ENCODE measurements at regions not wholly inside any gene's neighbourhood (a gene's known extent, or its start where the extent isn't known, plus 50 kb on each side); places are given as distances from the start of the nearest gene placed in this dataset.

DNA sequence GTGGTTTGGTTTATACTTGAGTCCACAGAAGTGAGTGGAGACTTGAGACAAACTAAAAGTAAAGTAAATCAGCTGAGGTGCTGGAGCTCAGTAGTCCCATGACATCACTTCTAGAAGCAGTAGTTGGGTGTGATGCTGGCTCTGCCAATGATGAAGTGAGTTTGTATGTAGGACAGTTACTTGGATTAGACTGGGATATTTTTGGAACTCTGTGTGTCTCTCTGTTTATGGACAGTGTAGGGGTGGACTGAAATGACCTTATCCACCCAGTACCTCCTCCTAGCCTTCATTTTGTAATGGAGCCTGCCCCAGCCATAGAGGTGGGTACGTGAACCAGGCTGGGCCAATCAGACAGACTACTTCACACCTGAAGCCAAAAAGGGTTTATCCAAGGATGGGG, 52.2 kb downstream of the POLR1D start:
- no peak for DNase-seq

DNA sequence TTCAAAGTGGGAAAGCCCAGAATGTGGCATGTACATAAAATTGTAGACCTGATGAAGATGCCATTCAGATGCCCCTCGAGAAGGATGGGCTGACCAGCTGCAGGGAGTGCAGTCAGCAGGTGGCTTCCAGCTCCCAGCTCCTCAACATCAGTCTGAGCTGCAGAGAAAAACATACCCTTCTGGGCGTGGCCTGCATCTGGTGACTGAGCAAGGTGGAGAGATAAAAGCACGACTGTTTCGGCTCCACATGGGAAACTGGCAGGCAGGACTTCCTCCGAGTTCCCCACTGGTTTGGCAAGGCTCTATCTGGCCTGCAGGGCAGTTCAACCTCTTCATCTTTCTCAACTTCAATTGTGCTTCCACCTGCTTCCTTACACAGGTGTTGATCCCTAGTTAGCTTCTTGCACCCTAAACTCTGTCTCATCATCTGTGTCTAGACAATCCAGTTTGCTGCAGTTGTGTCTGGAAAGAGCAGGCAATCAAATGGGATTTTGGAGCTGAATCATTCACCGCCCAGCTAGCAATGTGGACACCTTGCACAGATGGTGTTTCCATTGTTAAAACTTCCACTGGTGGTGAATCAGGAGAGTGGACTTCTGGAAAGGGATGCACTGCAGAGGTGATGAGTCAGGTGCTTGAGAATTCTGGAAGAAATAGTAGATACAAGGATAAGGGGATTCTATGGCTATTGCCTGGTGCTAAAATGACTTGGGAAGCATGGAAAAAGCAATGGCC, 56.8 kb downstream of the POLR1D start:
- DNase-seq = no peak

DNA sequence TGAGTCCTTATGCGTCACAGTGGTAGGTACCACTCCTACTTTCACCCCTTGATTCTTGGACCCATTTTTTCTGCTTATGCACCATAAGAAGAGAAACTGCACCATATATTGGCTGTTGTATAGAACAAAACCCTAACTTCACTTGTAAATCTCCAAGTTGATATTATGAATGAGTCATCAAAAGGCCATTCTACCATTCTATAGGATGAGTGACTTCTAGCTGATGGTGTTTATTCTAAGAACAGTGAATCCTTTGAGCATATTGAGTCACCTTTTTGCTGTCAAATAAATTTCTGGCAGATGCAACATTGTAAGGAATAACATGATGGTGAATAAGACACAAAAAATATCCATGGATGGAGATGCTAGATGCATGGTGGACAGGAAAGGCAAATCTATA, 57.7 kb downstream of the POLR1D start:
- no peak for DNase-seq

DNA sequence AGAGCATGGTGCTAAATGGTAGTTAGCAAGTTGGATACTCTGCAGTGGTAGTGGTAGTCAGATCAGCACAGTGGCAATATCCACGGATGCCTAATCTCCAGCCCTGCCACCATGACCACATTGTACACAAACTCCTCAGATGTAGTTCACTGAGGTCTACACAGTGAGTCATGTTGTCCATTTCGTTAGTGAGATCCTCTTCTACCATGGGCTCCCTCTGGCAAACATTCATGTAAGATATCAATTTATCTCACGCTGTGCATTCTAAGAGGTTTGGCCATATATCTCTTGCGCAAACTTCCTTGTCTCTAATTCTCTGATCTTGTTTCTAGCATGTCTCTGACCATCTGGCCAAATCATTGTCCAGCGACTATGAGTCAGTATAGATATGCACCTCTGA, 58.2 kb downstream of the POLR1D start:
- no peak for DNase-seq

DNA sequence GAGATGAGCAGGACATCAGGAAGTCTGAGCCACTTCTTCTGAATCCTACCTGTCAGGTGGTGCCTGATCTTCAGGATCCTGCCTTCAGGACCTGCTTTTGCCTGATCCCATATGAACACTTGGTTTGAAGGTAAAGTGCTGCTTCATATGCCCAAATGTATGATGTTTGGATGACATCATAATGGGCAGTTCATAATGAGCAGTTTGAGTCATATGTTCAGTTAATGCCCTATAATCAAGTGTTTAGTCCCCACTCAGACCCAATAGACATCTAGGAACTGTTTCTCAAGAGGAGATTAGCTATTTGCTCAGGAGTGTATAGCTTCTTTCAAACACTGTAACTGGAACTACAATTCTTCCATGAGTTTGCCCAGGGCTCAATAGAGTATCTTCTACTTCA, 58.8 kb downstream of the POLR1D start:
- DNase-seq = no peak

DNA sequence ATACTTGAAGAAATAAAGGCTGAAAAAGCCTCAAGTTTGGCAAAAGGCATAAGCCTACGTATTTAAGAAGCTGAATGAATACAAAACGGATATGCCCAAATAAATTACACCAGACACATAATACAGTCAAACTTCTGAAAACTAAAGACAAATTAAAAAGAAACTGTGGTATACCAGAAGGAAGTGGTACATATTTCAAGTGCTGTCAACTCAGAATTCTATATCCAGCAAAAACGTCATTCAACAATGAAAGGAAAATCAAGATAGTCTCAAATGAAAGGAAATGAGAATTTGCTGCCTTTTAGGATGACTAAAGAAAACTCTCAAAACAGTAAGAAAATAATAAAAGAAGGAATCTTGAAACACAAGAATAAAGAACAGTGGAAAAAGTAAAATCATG, 69.5 kb downstream of the POLR1D start:
- no peak for DNase-seq

DNA sequence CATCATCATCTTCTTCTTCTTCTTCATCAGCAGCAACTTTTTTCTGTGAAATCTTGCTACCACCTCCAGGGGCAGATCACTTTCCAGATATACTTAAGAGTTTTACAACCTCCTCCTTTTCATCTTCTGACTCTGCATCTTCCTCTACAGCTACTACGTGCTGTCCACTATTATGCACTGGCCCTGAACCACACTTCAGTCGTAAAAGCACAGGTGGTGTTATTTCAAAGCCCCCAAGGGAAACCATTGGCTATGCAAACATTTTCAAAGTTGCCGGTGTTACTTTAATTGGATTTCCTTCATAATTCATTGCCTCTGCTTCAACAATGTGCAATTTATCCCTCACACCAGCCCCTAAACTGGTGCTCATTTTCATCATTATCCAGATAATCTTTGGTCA, 75.0 kb downstream of the POLR1D start:
- DNase-seq = no peak

DNA sequence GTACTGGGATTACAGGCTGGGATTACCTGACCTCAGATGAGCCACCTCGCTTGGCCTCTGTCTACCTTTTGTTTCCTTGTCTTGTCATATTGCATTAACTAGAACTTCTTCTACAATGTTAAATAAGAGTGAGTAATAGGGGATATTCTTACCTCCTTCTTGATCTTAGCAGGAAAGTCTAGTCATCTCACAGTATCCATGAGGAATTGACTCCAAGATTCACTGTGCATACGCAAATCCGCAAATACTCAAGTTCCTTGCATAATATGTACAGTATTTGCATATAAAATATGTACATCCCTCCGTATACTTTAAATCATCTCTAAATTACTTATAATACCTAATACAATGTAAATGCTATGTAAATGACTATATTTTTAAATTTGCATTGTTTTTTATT, 78.3 kb downstream of the POLR1D start:
- no peak for DNase-seq

DNA sequence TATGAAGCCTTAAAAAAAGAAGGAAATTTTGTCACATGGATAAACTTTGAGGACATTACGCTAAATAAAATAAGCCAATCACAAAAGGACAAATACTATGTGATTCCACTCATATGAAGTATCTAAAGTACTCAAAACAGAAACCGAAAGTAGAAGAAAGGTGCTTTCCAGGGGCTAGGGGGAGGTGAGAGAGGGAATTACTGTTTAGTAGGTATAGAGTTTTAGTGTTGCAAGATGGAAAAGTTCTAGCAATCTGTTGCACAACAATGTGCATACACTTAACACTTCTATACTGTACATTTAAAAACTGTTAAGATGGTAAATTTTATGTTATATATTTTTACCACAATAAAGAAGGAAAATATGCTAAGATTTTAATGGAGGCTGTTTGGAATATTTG, 83.0 kb downstream of the POLR1D start:
- no peak for DNase-seq

DNA sequence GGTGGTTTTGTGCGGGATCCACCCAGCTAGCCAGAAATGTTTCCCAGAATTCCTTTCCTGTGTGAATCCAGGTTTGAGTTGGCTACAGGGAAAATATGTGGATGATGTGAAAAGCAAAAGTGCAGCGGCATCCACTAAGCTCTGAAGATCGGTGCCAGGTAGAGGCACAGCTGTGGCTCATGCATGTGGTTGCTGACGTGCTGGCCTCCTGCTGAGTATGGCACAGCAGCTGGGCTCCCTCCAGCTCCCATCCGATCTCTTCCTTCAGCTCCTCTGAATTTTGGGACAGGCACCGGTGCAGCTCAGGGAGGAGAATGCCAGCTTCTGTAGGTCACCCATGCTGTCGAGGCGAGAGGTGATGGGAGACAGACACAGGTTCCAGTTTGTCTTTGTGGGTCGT, 84.0 kb upstream of the GSX1 start:
- peak; percentile 4 for DNase-seq

DNA sequence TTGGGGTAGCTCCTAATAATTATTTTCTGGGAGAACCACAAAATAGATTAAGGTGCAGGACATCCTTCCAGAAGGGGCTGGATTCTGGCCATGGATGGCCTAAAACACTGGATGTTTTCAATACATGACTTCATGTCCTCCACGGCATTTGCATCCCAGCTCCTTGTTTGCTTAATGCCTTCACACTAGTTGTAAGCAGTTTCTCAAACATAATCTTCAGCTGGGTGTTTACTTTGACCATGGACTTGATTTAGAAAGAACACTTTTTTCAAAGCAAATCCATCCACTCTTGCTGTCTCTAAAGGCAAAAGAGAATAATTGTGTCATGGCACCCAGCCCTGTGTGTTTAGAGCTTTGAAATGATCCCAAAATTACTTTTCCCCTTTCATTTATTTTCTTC, 82.5 kb upstream of the GSX1 start:
- no peak for DNase-seq

DNA sequence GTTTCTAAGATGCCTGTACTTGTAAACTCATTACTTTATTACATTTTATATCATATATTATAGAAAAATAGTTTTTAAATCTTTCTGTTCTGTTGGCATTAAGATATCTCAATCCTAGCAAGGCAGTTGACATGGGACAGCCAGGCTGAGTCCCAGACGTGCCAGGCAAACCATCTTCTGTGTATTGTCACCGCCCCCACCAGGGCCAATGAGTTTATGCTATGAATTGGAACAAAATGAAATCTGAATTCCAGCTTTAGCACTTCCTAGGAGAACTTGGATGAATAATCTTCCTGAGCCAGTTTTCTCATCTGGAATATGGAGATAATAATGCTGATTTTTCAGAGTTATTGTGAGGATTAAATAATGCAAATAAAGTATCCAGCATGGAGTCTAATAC, 79.9 kb upstream of the GSX1 start:
- no peak for DNase-seq

DNA sequence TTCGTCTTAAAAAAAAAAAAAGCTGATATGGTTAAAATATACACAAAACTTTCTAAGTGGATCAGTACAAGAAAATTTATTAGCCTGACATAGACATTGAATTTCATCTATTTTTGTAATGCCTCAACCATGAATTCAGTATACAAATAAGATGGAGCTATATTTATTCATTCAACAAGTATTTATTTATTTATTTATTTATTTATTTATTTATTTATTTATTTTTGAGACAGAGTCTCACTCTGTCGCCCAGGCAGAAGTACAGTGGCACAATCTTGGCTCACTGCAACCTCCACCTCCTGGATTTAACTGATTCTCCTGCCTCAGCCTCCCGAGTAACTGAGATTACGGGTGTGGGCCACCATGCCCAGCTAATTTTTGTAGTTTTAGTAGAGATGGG, 78.5 kb upstream of the GSX1 start:
- no peak for DNase-seq

DNA sequence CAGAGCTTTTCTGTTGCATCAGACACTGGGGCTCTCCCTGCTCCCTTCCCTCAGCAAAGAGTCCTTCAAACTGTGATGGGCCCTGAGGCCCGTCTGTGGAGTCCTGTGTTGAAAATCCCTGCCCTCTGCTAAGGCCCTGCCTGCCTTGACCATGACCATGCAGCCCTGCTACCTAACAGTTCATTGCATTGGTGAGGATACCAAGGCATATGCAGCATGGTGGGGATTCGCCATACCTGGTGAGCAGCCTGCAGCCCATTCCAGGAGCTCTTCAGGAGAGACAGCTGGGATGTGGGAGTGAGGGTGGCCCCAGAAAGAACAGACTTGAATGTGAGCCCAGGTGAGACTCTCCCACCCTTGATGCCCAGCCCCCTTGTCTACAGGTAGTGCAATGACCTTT, 70.6 kb upstream of the GSX1 start:
- DNase-seq = no peak

DNA sequence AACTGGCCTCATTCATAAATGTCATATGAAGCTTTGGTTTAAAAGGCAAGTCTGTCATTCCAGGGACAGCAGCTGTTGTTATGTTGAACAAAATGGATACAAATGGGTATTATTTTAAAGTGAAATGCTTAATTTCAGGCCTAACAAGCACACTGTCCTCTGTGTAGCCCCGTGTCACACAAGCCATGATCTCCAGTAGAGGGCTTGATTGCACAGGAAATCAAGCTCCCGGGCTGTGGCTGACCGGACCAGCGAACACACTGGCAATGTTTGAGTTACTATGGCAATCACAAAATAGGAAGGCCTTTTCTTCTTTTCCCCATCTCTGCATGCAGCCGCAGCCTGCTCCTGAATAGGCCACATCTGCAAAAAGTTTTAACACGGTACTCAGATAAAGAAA, 64.0 kb upstream of the GSX1 start:
- no peak for DNase-seq

DNA sequence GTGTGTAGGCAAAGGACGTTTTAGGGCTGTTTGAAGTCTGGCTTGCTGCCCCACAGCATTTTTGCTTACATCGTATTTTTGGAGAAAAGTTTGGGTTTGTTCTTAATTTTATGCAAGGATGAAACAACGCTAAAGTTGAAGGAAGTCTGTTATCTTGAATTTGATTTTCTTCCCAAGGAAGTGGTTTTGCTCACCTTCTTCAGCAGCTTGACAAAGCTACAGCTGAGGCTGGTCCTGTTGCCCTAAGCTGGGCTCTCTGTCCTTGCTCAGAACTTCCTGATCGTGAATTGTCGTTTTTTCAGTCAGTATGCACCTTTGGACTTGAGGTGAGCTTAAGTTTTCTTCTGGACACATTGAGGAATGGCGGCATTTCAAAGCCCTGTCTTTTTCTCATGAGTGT, 62.1 kb upstream of the GSX1 start:
- no peak for DNase-seq

Measured in DMS79 treated with DMSO at 0.1 percent for 48 hours (cell line).